H1 (cell line): ENCODE measurements at regions not wholly inside any gene's neighbourhood (a gene's known extent, or its start where the extent isn't known, plus 50 kb on each side); places are given as distances from the start of the nearest gene placed in this dataset.

Experiments
- CTCF ChIA-PET: fragments of 300-600 bp; sonication (Branson Sonifier 250); formaldehyde crosslinking; loops from one replicate; lab custom pipeline; 2021; ENCODE audit not compliant: partially characterized antibody; lab: Charles Lee
- POLR2A ChIA-PET: fragments of 300-600 bp; sonication (Branson Sonifier 250); formaldehyde crosslinking; loops from one replicate; lab custom pipeline; 2021; ENCODE audit warnings: inconsistent platforms; ENCODE audit not compliant: partially characterized antibody; lab: Charles Lee
- DNase-seq, 2 experiments: peaks; one replicate each; pipeline versions ENCODE4 v3.0.0 to v3.0.0-alpha.2; 2010 to 2022; ENCODE audit warnings: low spot score in 2 of 2, low read depth in 1 of 2, mixed read lengths in 1 of 2
- FAIRE-seq: peaks from 2 replicates; lab custom pipeline; 2011; peaks lifted over from hg19 to GRCh38; lab: Jason Lieb, UNC
- H2AFZ ChIP-seq: 2 replicates; pipeline ENCODE4 v1.8.1; 2012; ENCODE audit warnings: low read length, inconsistent platforms
- H2AK5ac ChIP-seq: 2 replicates; pipeline ENCODE4 v1.6.1; 2013; ENCODE audit warnings: low read depth, low read length
- H2BK120ac ChIP-seq: replicated peaks from 2 replicates; pipeline ENCODE3; 2013; ENCODE audit warnings: low read depth, low read length, inconsistent platforms
- H2BK12ac ChIP-seq: 2 replicates; pipeline ENCODE4 v1.6.1; 2013; ENCODE audit warnings: low read depth, low read length
- H2BK15ac ChIP-seq: 2 replicates; pipeline ENCODE4 v1.6.1; 2013; ENCODE audit warnings: low read length
- H2BK20ac ChIP-seq: 2 replicates; pipeline ENCODE4 v1.6.1; 2013; ENCODE audit warnings: low read length
- H2BK5ac ChIP-seq: 2 replicates; pipeline ENCODE4 v1.6.1; 2013; ENCODE audit warnings: low read depth, low read length
- H3K14ac ChIP-seq: 2 replicates; pipeline ENCODE4 v1.6.1; 2013; ENCODE audit warnings: inconsistent platforms; ENCODE audit not compliant: insufficient read length
- H3K18ac ChIP-seq: 2 replicates; pipeline ENCODE4 v1.6.1; 2013; ENCODE audit warnings: low read length; ENCODE audit errors: extremely low read depth
- H3K23ac ChIP-seq: 2 replicates; pipeline ENCODE4 v1.6.1; 2013; ENCODE audit warnings: inconsistent platforms; ENCODE audit not compliant: insufficient read length
- H3K23me2 ChIP-seq: 2 replicates; pipeline ENCODE4 v1.6.1; 2013; ENCODE audit warnings: low read depth, low read length
- H3K27ac ChIP-seq: 2 replicates; pipeline ENCODE4 v1.6.1; 2011; ENCODE audit warnings: low read depth, low read length, inconsistent platforms
- H3K27me3 ChIP-seq, 4 experiments: replicated peaks in 1 of 4; 1 replicate in 1 of 4; 2 replicates in 3 of 4; pipeline versions ENCODE4 v1.6.1 to v1.8.1; 2011 to 2013; ENCODE audit warnings: low read length in 3 of 4, mild to moderate bottlenecking in 3 of 4, inconsistent platforms in 2 of 4, mixed read lengths in 2 of 4, moderate library complexity in 1 of 4; ENCODE audit not compliant: control insufficient read depth in 3 of 4, insufficient read depth in 3 of 4; ENCODE audit errors: extremely low read depth in 1 of 4
- H3K36me3 ChIP-seq, 4 experiments: 2 replicates each; pipeline versions ENCODE4 v1.6.1 to v1.8.1; 2011 to 2013; ENCODE audit warnings: mild to moderate bottlenecking in 4 of 4, low read length in 3 of 4, moderate library complexity in 2 of 4, control low read depth in 1 of 4, inconsistent platforms in 1 of 4; ENCODE audit not compliant: insufficient read depth in 4 of 4, control insufficient read depth in 2 of 4
- H3K4ac ChIP-seq: replicated peaks from 2 replicates; pipeline ENCODE3; 2013; ENCODE audit warnings: low read length, low read depth, mixed read lengths, inconsistent platforms; ENCODE audit not compliant: insufficient read length
- H3K4me1 ChIP-seq, 4 experiments: replicated peaks in 1 of 4; 1 replicate in 1 of 4; 2 replicates in 3 of 4; pipeline versions ENCODE4 v1.6.1 to v1.8.1; 2011 to 2013; ENCODE audit warnings: low read length in 3 of 4, inconsistent platforms in 2 of 4, mixed read lengths in 1 of 4; ENCODE audit not compliant: insufficient read depth in 4 of 4, control insufficient read depth in 3 of 4
- H3K4me2 ChIP-seq, 2 experiments: 2 replicates each; pipeline versions ENCODE4 v1.6.1 to v1.8.1; 2011 to 2013; ENCODE audit warnings: low read depth in 2 of 2, low read length in 2 of 2, control low read depth in 1 of 2, inconsistent platforms in 1 of 2, mild to moderate bottlenecking in 1 of 2; ENCODE audit not compliant: insufficient read depth in 1 of 2
- H3K4me3 ChIP-seq, 4 experiments: fragments of 200-600, 300-600 bp in 1 of 4; sonication (generic), shearing (Covaris generic), sonication (Bioruptor Twin) in 1 of 4; 2 replicates each; pipeline versions ENCODE4 v1.5.1 to v1.8.1; 2011 to 2016; ENCODE audit warnings: low read length in 4 of 4, low read depth in 3 of 4, control low read depth in 2 of 4, inconsistent platforms in 2 of 4, mild to moderate bottlenecking in 2 of 4, mixed read lengths in 1 of 4, moderate library complexity in 1 of 4; ENCODE audit not compliant: insufficient read depth in 2 of 4; ENCODE audit errors: extremely low read depth in 1 of 4
- H3K56ac ChIP-seq: replicated peaks from 2 replicates; pipeline ENCODE3; 2013; ENCODE audit warnings: low read depth, mild to moderate bottlenecking, mixed read lengths, low read length, inconsistent platforms; ENCODE audit not compliant: insufficient read length
- H3K79me1 ChIP-seq: 2 replicates; pipeline ENCODE4 v1.6.1; 2013; ENCODE audit warnings: low read depth, low read length, control low read depth
- H3K79me2 ChIP-seq, 2 experiments: 2 replicates each; pipeline versions ENCODE4 v1.6.1 to v1.8.1; 2012 to 2013; ENCODE audit warnings: low read length in 2 of 2, mild to moderate bottlenecking in 2 of 2, inconsistent platforms in 1 of 2; ENCODE audit not compliant: insufficient read depth in 2 of 2, control insufficient read depth in 1 of 2
- H3K9ac ChIP-seq, 4 experiments: replicated peaks in 1 of 4; 1 replicate in 1 of 4; 2 replicates in 3 of 4; pipeline versions ENCODE4 v1.6.1 to v1.8.1; 2011 to 2013; ENCODE audit warnings: low read depth in 3 of 4, low read length in 3 of 4, control low read depth in 2 of 4, mild to moderate bottlenecking in 2 of 4, moderate library complexity in 2 of 4, inconsistent platforms in 1 of 4; ENCODE audit errors: extremely low read depth in 1 of 4
- H3K9me3 ChIP-seq, 2 experiments: 2 replicates each; pipeline versions ENCODE4 v1.6.1 to v1.8.1; 2012 to 2013; ENCODE audit warnings: mild to moderate bottlenecking in 2 of 2, moderate library complexity in 2 of 2, control low read depth in 1 of 2, inconsistent platforms in 1 of 2, low read depth in 1 of 2, low read length in 1 of 2, mixed read lengths in 1 of 2; ENCODE audit not compliant: insufficient read depth in 2 of 2
- H4K20me1 ChIP-seq, 2 experiments: replicated peaks in 1 of 2; 2 replicates each; pipeline versions ENCODE3 to v1.8.1; 2011 to 2013; ENCODE audit warnings: inconsistent platforms in 2 of 2, low read length in 2 of 2, mild to moderate bottlenecking in 1 of 2; ENCODE audit not compliant: insufficient read depth in 2 of 2, control insufficient read depth in 1 of 2
- H4K5ac ChIP-seq: 2 replicates; pipeline ENCODE4 v1.6.1; 2013; ENCODE audit warnings: low read length, low read depth, mixed read lengths, inconsistent platforms; ENCODE audit not compliant: insufficient read length
- H4K8ac ChIP-seq: 2 replicates; pipeline ENCODE4 v1.8.0; 2013; ENCODE audit warnings: mild to moderate bottlenecking, moderate library complexity, low read length, inconsistent platforms; ENCODE audit not compliant: insufficient read depth; ENCODE audit errors: extremely low read depth
- H4K91ac ChIP-seq: replicated peaks from 2 replicates; pipeline ENCODE3; 2013; ENCODE audit warnings: low read length, mixed read lengths, inconsistent platforms; ENCODE audit not compliant: insufficient read length
- EZH2 ChIP-seq: fragments of 200-600 bp; sonication (generic); IDR thresholded peaks from 2 replicates; pipeline ENCODE4 v1.7.1; 2012; ENCODE audit warnings: low read depth, mild to moderate bottlenecking, moderate library complexity, low read length, inconsistent platforms; ENCODE audit not compliant: severe bottlenecking
- RAD21 ChIP-seq, 2 experiments: IDR thresholded peaks in 1 of 2; conservative IDR thresholded peaks in 1 of 2; 2 replicates each; pipeline ENCODE4 v1.6.1; 2011; ENCODE audit warnings: low read depth in 2 of 2, low read length in 2 of 2, improper control_type of control experiment in 1 of 2, inconsistent platforms in 1 of 2, mild to moderate bottlenecking in 1 of 2, moderate library complexity in 1 of 2
- SAP30 ChIP-seq: fragments of 300-600 bp; sonication (generic); IDR thresholded peaks from 2 replicates; pipeline ENCODE4 v1.7.1; 2012; ENCODE audit warnings: low read length, moderate library complexity, mild to moderate bottlenecking, inconsistent platforms; ENCODE audit not compliant: insufficient read depth, insufficient replicate concordance
- TF ChIP-seq, protein P1 (sequence below): IDR thresholded peaks from 2 replicates; pipeline ENCODE4 v1.6.1; 2012; ENCODE audit warnings: inconsistent platforms

GRCh38 chr1:37257646-37258045 is 216.7 kb upstream of the ZC3H12A start:
- H3K79me1 ChIP-seq: no peaks in the 10 kb centered on the region
- H4K5ac ChIP-seq: no peak overlapping the region
- H2BK20ac ChIP-seq: no peak overlapping the region
- H3K4ac ChIP-seq: no peak overlapping the region
- H3K27me3 ChIP-seq: peaks cover 0 to 7% (median 1%) of the 10 kb centered on the region in 4 experiments; a peak in 3 of 7 replicates
- no peak overlapping the region for H3K9ac ChIP-seq
- H3K9me3 ChIP-seq: no peaks in the 10 kb centered on the region
- H3K23me2 ChIP-seq: peaks cover 5% of the 10 kb centered on the region
- H3K4me3 ChIP-seq: no peak overlapping the region
- 0 out of 2 replicates have a peak overlapping the region, but pooled peaks have one; percentile 15 for H2AFZ ChIP-seq
- H2BK15ac ChIP-seq: 0 out of 2 replicates have a peak overlapping the region, but pooled peaks have one; percentile 36
- no peaks in the 10 kb centered on the region for H3K79me2 ChIP-seq
- no peak for DNase-seq
- H2BK12ac ChIP-seq: 0 out of 2 replicates have a peak overlapping the region, but pooled peaks have one; percentile 55
- TF ChIP-seq EZH2: no peak
- no peak for TF ChIP-seq RAD21 (IDR thresholded peaks at IDR 0.05 in 1 of 2, conservative IDR thresholded peaks at IDR 0.05 in 1 of 2; ENCODE audit: low read depth in 2 of 2, low read length in 2 of 2)
- no peak for TF ChIP-seq SAP30
- TF ChIP-seq, protein P1, sequence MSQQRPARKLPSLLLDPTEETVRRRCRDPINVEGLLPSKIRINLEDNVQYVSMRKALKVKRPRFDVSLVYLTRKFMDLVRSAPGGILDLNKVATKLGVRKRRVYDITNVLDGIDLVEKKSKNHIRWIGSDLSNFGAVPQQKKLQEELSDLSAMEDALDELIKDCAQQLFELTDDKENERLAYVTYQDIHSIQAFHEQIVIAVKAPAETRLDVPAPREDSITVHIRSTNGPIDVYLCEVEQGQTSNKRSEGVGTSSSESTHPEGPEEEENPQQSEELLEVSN: no peak
- H4K20me1 ChIP-seq: no peaks in the 10 kb centered on the region
- no peak overlapping the region for H4K8ac ChIP-seq
- no peak overlapping the region for H3K27ac ChIP-seq
- H3K56ac ChIP-seq: no peak overlapping the region
- 0 out of 2 replicates have a peak overlapping the region, but pooled peaks have one; percentile 15 for H2BK5ac ChIP-seq
- H3K23ac ChIP-seq: no peak overlapping the region
- H4K91ac ChIP-seq: peak overlapping the region; percentile 7
- ChIA-PET CTCF (interaction anchor here (0.8 to 2.6 kb wide), 9 partner anchors 8 to 1232 kb away, joined by 3 to 14 read pairs (median 3); no protein-coding TSS in a partner anchor), POLR2A (interaction anchor here (0.7 to 1.9 kb wide), 5 partner anchors 10 to 219 kb away, joined by 3 to 6 read pairs (median 4); no protein-coding TSS in a partner anchor)
- no peak overlapping the region for H3K4me2 ChIP-seq
- no peak for FAIRE-seq
- H3K4me1 ChIP-seq: peaks cover 0 to 16% (median 4%) of the 10 kb centered on the region in 4 experiments; a peak in 5 of 7 replicates
- peak overlapping the region; percentile 39; the same call in 1 of the 2 replicates for H3K18ac ChIP-seq
- H3K14ac ChIP-seq: no peak overlapping the region
- peak overlapping the region; percentile 78; the same call in 1 of the 2 replicates for H2AK5ac ChIP-seq
- no peak overlapping the region for H2BK120ac ChIP-seq
- no peaks in the 10 kb centered on the region for H3K36me3 ChIP-seq
